ENCODE measurements at regions not wholly inside any gene's neighbourhood (a gene's known extent, or its start where the extent isn't known, plus 50 kb on each side); places are given as distances from the start of the nearest gene placed in this dataset.

GRCh38 chr5:130324953-130325671 is 420.8 kb downstream of the CHSY3 start:
- TF ChIP-seq CTCF (IDR thresholded peaks at IDR 0.05) (no peak), POLR2A (IDR thresholded peaks at IDR 0.05) (no peak)
